K562 (cell line): ENCODE measurements at regions not wholly inside any gene's neighbourhood (a gene's known extent, or its start where the extent isn't known, plus 50 kb on each side); places are given as distances from the start of the nearest gene placed in this dataset.

ENCODE experiments used
- CBFB ChIP-seq: sonication (generic); formaldehyde crosslinking; IDR thresholded peaks from 2 replicates; pipeline ENCODE4 v1.4.0; 2020; ENCODE audit warnings: mild to moderate bottlenecking, missing genetic modification reagents
- CTBP1 ChIP-seq: fragments of 450-650 bp; IDR thresholded peaks from 2 replicates; pipeline ENCODE4 v1.6.1; 2016; ENCODE audit warnings: borderline replicate concordance
- GABPA ChIP-seq: fragments of 200-800 bp; sonication (Bioruptor generic); conservative IDR thresholded peaks from 2 replicates; pipeline ENCODE4 v1.6.1; 2016; ENCODE audit warnings: low read depth, missing genetic modification characterization, missing compliant biosample characterization
- MAFK ChIP-seq: IDR thresholded peaks from 2 replicates; pipeline ENCODE4 v1.6.1; 2011; ENCODE audit warnings: low read length, improper control_type of control experiment
- MYBL2 ChIP-seq, 2 experiments: fragments of 450-650 bp in 1 of 2; sonication (generic) in 1 of 2; formaldehyde crosslinking in 1 of 2; IDR thresholded peaks; 2 replicates each; pipeline versions ENCODE4 v1.6.1 to v1.8.1; 2017 to 2022; ENCODE audit warnings: borderline replicate concordance in 1 of 2, inconsistent platforms in 1 of 2, low read depth in 1 of 2, mild to moderate bottlenecking in 1 of 2, missing genetic modification reagents in 1 of 2, moderate library complexity in 1 of 2
- PHB ChIP-seq: fragments of 250-450 bp; sonication (Bioruptor Pico); IDR thresholded peaks from 2 replicates; pipeline ENCODE4 v1.5.0; 2021
- SMC3 ChIP-seq: conservative IDR thresholded peaks from 2 replicates; pipeline ENCODE4 v1.6.1; 2011; ENCODE audit warnings: low read depth, low read length, improper control_type of control experiment; ENCODE audit not compliant: insufficient read depth
- ZFP1 ChIP-seq: fragments of 450-650 bp; formaldehyde crosslinking; IDR thresholded peaks from 2 replicates; pipeline ENCODE4 v1.4.0; 2020; ENCODE audit warnings: mild to moderate bottlenecking, mixed read lengths

DNA sequence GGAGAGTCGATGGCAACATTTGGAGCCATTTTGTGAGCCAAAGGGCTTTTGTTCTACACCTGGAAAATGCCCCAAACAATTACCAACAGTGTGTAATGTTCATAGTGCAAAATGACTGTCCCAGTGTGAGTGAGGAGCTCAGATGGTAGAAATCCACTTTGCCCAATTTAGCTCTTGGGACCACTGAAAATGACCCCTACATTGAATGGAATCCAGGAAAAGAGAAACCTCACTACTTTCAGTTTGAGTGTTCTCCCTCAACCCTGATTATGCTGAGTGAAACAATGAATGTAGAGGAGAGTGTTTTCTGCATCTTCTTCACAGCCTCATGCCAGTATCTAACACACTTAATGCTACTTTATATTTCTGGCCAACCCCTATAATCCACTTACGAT lies 84.9 kb upstream of the NRN1 start:
- TF ChIP-seq CBFB (no peak), ZFP1 (no peak), MYBL2 (IDR thresholded peaks at IDR 0.05; ENCODE audit: low read depth) (no peak), MYBL2 (CRISPR knock-in tag; IDR thresholded peaks at IDR 0.05; ENCODE audit: borderline replicate concordance) (no peak), MAFK (no peak), SMC3 (no peak), CTBP1 (no peak), GABPA (tag) (no peak), PHB (no peak)
